Gastroesophageal sphincter (tissue), 4 donors: ENCODE measurements at regions not wholly inside any gene's neighbourhood (a gene's known extent, or its start where the extent isn't known, plus 50 kb on each side); places are given as distances from the start of the nearest gene placed in this dataset.

Experiments
- ATAC-seq: fragments of 150-250 bp; one replicate; pipeline ENCODE4 v1.9.1; 2016; ENCODE audit warnings: mild to moderate bottlenecking, moderate library complexity
- H3K27ac ChIP-seq, 4 donors: fragments of 200-600 bp; sonication (generic) in 3 of 4; 1 replicate in 3 of 4; 2 replicates in 1 of 4; pipeline ENCODE4 v1.5.1; 2016 to 2019
- H3K27me3 ChIP-seq: fragments of 200-600 bp; sonication (generic); one replicate; pipeline ENCODE4 v1.5.1; 2019
- H3K36me3 ChIP-seq, 2 donors: fragments of 200-600 bp; sonication (generic); one replicate each; pipeline ENCODE4 v1.5.1; 2019; ENCODE audit warnings: control low read depth in 1 of 2
- H3K4me1 ChIP-seq, 3 donors: fragments of 200-600 bp; sonication (generic); 1 replicate in 2 of 3; 2 replicates in 1 of 3; pipeline ENCODE4 v1.5.1; 2016 to 2019; ENCODE audit warnings: control low read depth in 2 of 3
- H3K4me3 ChIP-seq, 2 donors: fragments of 200-600 bp; sonication (generic); one replicate each; pipeline ENCODE4 v1.5.1; 2019; ENCODE audit warnings: mild to moderate bottlenecking in 1 of 2, moderate library complexity in 1 of 2
- H3K9me3 ChIP-seq, 3 donors: fragments of 200-600 bp; sonication (generic); one replicate each; pipeline ENCODE4 v1.5.1; 2017 to 2019; ENCODE audit warnings: control low read depth in 2 of 3
- CTCF ChIP-seq, 4 experiments: fragments of 200-600 bp in 2 of 4; fragments of 450-650 bp in 2 of 4; sonication (generic) in 1 of 4; IDR thresholded peaks; one replicate each; pipeline ENCODE4 v1.5.1; 2017 to 2019; ENCODE audit warnings: antibody characterized with exemption in 4 of 4, mild to moderate bottlenecking in 2 of 4, moderate library complexity in 2 of 4
- EP300 ChIP-seq: sonication (generic); formaldehyde crosslinking; IDR thresholded peaks from one replicate; pipeline ENCODE4 v1.6.1; 2017; ENCODE audit warnings: antibody characterized with exemption, mild to moderate bottlenecking
- POLR2A ChIP-seq, 2 donors: fragments of 450-650 bp; IDR thresholded peaks; one replicate each; pipeline ENCODE4 v1.6.1; 2017; ENCODE audit warnings: antibody characterized with exemption in 2 of 2, mild to moderate bottlenecking in 2 of 2, moderate library complexity in 1 of 2
- POLR2AphosphoS5 ChIP-seq: sonication (generic); formaldehyde crosslinking; IDR thresholded peaks from one replicate; pipeline ENCODE4 v1.6.1; 2017; ENCODE audit warnings: antibody characterized with exemption
- WGBS, 2 donors: methylation state at CpG; one replicate each; pipeline ENCODE4 v1.1.5; 2018; ENCODE audit warnings: low coverage in 1 of 2; 5-methylcytosine and 5-hydroxymethylcytosine counted together

GRCh38 chr2:225207043-225207442, 164.8 kb upstream of the DOCK10 start:
- H3K27ac ChIP-seq: no peak overlapping the region
- no peak overlapping the region for H3K4me3 ChIP-seq
- no peaks in the 10 kb centered on the region for H3K27me3 ChIP-seq
- no peaks in the 10 kb centered on the region for H3K9me3 ChIP-seq
- no peak for TF ChIP-seq CTCF (IDR thresholded peaks at IDR 0.05)
- TF ChIP-seq POLR2AphosphoS5: no peak
- TF ChIP-seq POLR2A (IDR thresholded peaks at IDR 0.05): no peak
- no peak for TF ChIP-seq EP300
- ATAC-seq: no peak
- no peaks in the 10 kb centered on the region for H3K4me1 ChIP-seq
- 0 to 38% methylated on average over 1 of the region's 1 CpG for WGBS, 2 donors
- no peaks in the 10 kb centered on the region for H3K36me3 ChIP-seq

GRCh38 chr2:225196579-225196978, 154.3 kb upstream of the DOCK10 start:
- 50 to 52% methylated on average over 1 of the region's 1 CpG for WGBS, 2 donors
- H3K9me3 ChIP-seq: no peaks in the 10 kb centered on the region
- no peaks in the 10 kb centered on the region for H3K27me3 ChIP-seq
- H3K4me3 ChIP-seq: no peak overlapping the region
- H3K36me3 ChIP-seq: no peaks in the 10 kb centered on the region
- ATAC-seq: no peak
- TF ChIP-seq POLR2AphosphoS5 (no peak), EP300 (no peak), POLR2A (IDR thresholded peaks at IDR 0.05) (no peak), CTCF (IDR thresholded peaks at IDR 0.05) (no peak)
- no peaks in the 10 kb centered on the region for H3K4me1 ChIP-seq
- H3K27ac ChIP-seq: no peak overlapping the region

- Histone ChIP-seq H3K27me3 (no peaks in the 10 kb centered on the region), H3K27ac (no peak overlapping the region), H3K4me3 (no peak overlapping the region), H3K9me3 (no peaks in the 10 kb centered on the region), H3K36me3 (no peaks in the 10 kb centered on the region), H3K4me1 (no peaks in the 10 kb centered on the region)
- WGBS, 2 donors: 88 to 92% methylated on average over 3 of the region's 3 CpGs
- no peak for ATAC-seq
- no peak for TF ChIP-seq POLR2AphosphoS5
- no peak for TF ChIP-seq EP300
- TF ChIP-seq POLR2A (IDR thresholded peaks at IDR 0.05): no peak
- no peak for TF ChIP-seq CTCF (IDR thresholded peaks at IDR 0.05)
These were observed 150.6 kb upstream of the DOCK10 start for GRCh38 chr2:225192869-225193268.

- TF ChIP-seq POLR2AphosphoS5 (no peak), POLR2A (IDR thresholded peaks at IDR 0.05) (no peak), EP300 (no peak), CTCF (IDR thresholded peaks at IDR 0.05) (no peak)
- Histone ChIP-seq H3K9me3 (no peaks in the 10 kb centered on the region), H3K27me3 (no peaks in the 10 kb centered on the region), H3K27ac (no peak overlapping the region), H3K4me1 (no peaks in the 10 kb centered on the region), H3K4me3 (no peak overlapping the region), H3K36me3 (no peaks in the 10 kb centered on the region)
- 13 to 25% methylated on average over 1 of the region's 1 CpG for whole genome bisulfite sequencing, 2 donors
- ATAC-seq: no peak
These were observed 148.7 kb upstream of the DOCK10 start for GRCh38 chr2:225190987-225191386.

- no peak for ATAC-seq
- Histone ChIP-seq H3K9me3 (no peaks in the 10 kb centered on the region), H3K4me1 (no peaks in the 10 kb centered on the region), H3K27me3 (no peaks in the 10 kb centered on the region), H3K36me3 (no peaks in the 10 kb centered on the region), H3K4me3 (no peak overlapping the region), H3K27ac (no peak overlapping the region)
- TF ChIP-seq POLR2AphosphoS5 (no peak), EP300 (no peak), POLR2A (IDR thresholded peaks at IDR 0.05) (no peak), CTCF (IDR thresholded peaks at IDR 0.05) (no peak)
- WGBS, 2 donors: 69 to 94% methylated on average over 2 of the region's 2 CpGs
These were observed 142.7 kb upstream of the DOCK10 start for GRCh38 chr2:225184948-225185347.
